OCI-LY1 (cell line): ENCODE measurements at regions not wholly inside any gene's neighbourhood (a gene's known extent, or its start where the extent isn't known, plus 50 kb on each side); places are given as distances from the start of the nearest gene placed in this dataset.

Experiments used
- H2AFZ ChIP-seq: fragments of 200-600 bp; sonication (generic), shearing (Covaris generic); 2 replicates; pipeline ENCODE4 v1.6.0; 2014; ENCODE audit warnings: antibody characterized with exemption, mild to moderate bottlenecking, low read length
- H3F3A ChIP-seq: fragments of 200-600 bp; sonication (generic), shearing (Covaris generic); 2 replicates; pipeline ENCODE4 v1.6.0; 2014; ENCODE audit warnings: mild to moderate bottlenecking, antibody characterized with exemption, low read length, moderate library complexity; ENCODE audit not compliant: insufficient read depth
- H3K27ac ChIP-seq: fragments of 200-600 bp; sonication (generic); 2 replicates; pipeline ENCODE4 v1.5.1; 2014; ENCODE audit warnings: low read length, mixed run types, mild to moderate bottlenecking, low read depth; ENCODE audit not compliant: poor library complexity, severe bottlenecking
- H3K27me3 ChIP-seq: fragments of 200-600 bp; sonication (generic); 2 replicates; pipeline ENCODE4 v1.6.0; 2014; ENCODE audit warnings: antibody characterized with exemption, mild to moderate bottlenecking, low read length, moderate library complexity; ENCODE audit not compliant: insufficient read depth
- H3K36me3 ChIP-seq: fragments of 200-600 bp; sonication (generic); 2 replicates; pipeline ENCODE4 v1.6.1; 2014; ENCODE audit warnings: mild to moderate bottlenecking, antibody characterized with exemption, low read length, moderate library complexity, mixed read lengths; ENCODE audit not compliant: insufficient read depth
- H3K4me1 ChIP-seq: fragments of 200-600 bp; sonication (generic); 2 replicates; pipeline ENCODE4 v1.5.1; 2014; ENCODE audit warnings: mild to moderate bottlenecking, low read length, moderate library complexity; ENCODE audit not compliant: insufficient read depth, severe bottlenecking
- H3K4me2 ChIP-seq: fragments of 200-600 bp; sonication (generic), shearing (Covaris generic); 2 replicates; pipeline ENCODE4 v1.6.1; 2014; ENCODE audit warnings: low read length
- H3K4me3 ChIP-seq: fragments of 200-600 bp; sonication (generic); 2 replicates; pipeline ENCODE4 v1.5.1; 2014; ENCODE audit warnings: low read length, low read depth, mild to moderate bottlenecking, mixed read lengths; ENCODE audit not compliant: poor library complexity, severe bottlenecking
- H3K79me2 ChIP-seq: fragments of 200-600 bp; shearing (Covaris generic); 2 replicates; pipeline ENCODE4 v1.6.1; 2016; ENCODE audit warnings: mixed run types, low read length, mixed read lengths; ENCODE audit not compliant: insufficient read depth
- H3K9ac ChIP-seq: fragments of 200-600 bp; sonication (generic), shearing (Covaris generic); 2 replicates; pipeline ENCODE4 v1.6.1; 2014; ENCODE audit warnings: mild to moderate bottlenecking, low read length, mixed read lengths
- H3K9me2 ChIP-seq: fragments of 200-600 bp; sonication (generic), shearing (Covaris generic); 2 replicates; pipeline ENCODE4 v1.6.1; 2014; ENCODE audit warnings: low read depth, mild to moderate bottlenecking, low read length, mixed read lengths
- H3K9me3 ChIP-seq: fragments of 200-600 bp; shearing (Covaris generic); 2 replicates; pipeline ENCODE4 v1.6.1; 2014; ENCODE audit warnings: low read length, mixed read lengths
- H4K20me1 ChIP-seq: fragments of 200-600 bp; sonication (generic), shearing (Covaris generic); 2 replicates; pipeline ENCODE4 v1.6.0; 2016; ENCODE audit warnings: mild to moderate bottlenecking, low read length; ENCODE audit not compliant: insufficient read depth
- EZH2 ChIP-seq: fragments of 200-600 bp; sonication (generic), shearing (Covaris generic); IDR thresholded peaks from 2 replicates; pipeline ENCODE4 v1.8.0; 2017; ENCODE audit warnings: borderline replicate concordance, mixed run types, mild to moderate bottlenecking, antibody characterized with exemption, low read length, moderate library complexity, mixed read lengths
- TF ChIP-seq, protein P1 (sequence below): fragments of 200-600 bp; sonication (generic), shearing (Covaris generic); IDR thresholded peaks from 2 replicates; pipeline ENCODE4 v1.5.1; 2017; ENCODE audit warnings: mild to moderate bottlenecking, antibody characterized with exemption, low read length, moderate library complexity, mixed read lengths

DNA sequence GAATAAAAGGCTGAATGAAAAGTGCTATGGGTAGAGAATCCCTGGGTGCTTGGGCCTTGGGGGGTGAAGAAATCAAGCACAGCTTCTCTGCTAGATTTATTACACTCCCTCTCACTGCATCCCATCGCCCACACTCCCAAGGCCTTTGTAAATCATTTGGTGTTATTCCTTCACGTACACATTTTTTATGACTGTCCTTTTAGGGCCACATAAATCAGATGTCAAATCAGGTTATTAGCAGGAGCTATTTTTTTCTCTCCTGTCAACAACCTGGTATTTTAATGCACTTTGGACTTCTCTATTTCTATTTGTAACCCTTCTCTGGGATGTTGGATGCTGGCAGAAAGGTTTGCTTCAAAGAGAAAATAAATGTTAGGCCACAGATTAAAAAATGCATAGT lies 408.8 kb downstream of the INSC start:
- H3K9me3 ChIP-seq, result 0 out of 2 replicates have a peak, but pooled peaks cover 4% of the 10 kb centered on the region
- no peak overlapping the region for H3K4me3 ChIP-seq
- H2AFZ ChIP-seq, result no peak overlapping the region
- H3K4me1 ChIP-seq, result no peaks in the 10 kb centered on the region
- H3K9me2 ChIP-seq, result no peaks in the 10 kb centered on the region
- H3K27me3 ChIP-seq, result no peaks in the 10 kb centered on the region
- H3K27ac ChIP-seq, result no peak overlapping the region
- H3K9ac ChIP-seq, result no peak overlapping the region
- H3K4me2 ChIP-seq, result no peak overlapping the region
- no peaks in the 10 kb centered on the region for H4K20me1 ChIP-seq
- H3F3A ChIP-seq, result no peaks in the 10 kb centered on the region
- no peaks in the 10 kb centered on the region for H3K79me2 ChIP-seq
- TF ChIP-seq, protein P1, sequence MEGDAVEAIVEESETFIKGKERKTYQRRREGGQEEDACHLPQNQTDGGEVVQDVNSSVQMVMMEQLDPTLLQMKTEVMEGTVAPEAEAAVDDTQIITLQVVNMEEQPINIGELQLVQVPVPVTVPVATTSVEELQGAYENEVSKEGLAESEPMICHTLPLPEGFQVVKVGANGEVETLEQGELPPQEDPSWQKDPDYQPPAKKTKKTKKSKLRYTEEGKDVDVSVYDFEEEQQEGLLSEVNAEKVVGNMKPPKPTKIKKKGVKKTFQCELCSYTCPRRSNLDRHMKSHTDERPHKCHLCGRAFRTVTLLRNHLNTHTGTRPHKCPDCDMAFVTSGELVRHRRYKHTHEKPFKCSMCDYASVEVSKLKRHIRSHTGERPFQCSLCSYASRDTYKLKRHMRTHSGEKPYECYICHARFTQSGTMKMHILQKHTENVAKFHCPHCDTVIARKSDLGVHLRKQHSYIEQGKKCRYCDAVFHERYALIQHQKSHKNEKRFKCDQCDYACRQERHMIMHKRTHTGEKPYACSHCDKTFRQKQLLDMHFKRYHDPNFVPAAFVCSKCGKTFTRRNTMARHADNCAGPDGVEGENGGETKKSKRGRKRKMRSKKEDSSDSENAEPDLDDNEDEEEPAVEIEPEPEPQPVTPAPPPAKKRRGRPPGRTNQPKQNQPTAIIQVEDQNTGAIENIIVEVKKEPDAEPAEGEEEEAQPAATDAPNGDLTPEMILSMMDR, result no peak
- no peak for TF ChIP-seq EZH2
- no peaks in the 10 kb centered on the region for H3K36me3 ChIP-seq

DNA sequence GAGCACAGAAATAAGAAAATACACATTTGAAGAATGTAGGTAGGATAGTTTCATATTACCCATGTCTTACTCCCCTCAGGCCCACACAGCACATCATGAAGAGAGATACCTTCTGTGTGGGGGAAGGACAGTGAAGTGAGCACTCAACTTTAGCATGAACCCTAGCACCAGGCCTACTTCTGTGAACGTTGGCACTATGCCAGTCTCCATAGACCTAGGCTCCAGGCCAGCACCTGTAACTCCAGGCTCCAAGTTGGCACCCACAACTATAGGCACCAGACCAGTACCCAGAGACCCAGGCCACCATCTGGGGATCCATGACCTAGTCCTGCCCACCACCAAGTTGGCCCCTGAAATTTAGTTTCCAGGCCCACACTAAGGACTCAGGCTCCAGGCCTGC lies 410.9 kb downstream of the INSC start:
- H3K27me3 ChIP-seq, result no peaks in the 10 kb centered on the region
- no peak overlapping the region for H3K27ac ChIP-seq
- no peaks in the 10 kb centered on the region for H4K20me1 ChIP-seq
- no peak overlapping the region for H3K4me3 ChIP-seq
- H3F3A ChIP-seq, result no peaks in the 10 kb centered on the region
- no peaks in the 10 kb centered on the region for H3K9me2 ChIP-seq
- 0 out of 2 replicates have a peak, but pooled peaks cover 4% of the 10 kb centered on the region for H3K9me3 ChIP-seq
- H3K79me2 ChIP-seq, result no peaks in the 10 kb centered on the region
- H3K36me3 ChIP-seq, result no peaks in the 10 kb centered on the region
- H3K4me2 ChIP-seq, result no peak overlapping the region
- H3K4me1 ChIP-seq, result no peaks in the 10 kb centered on the region
- no peak for TF ChIP-seq EZH2
- TF ChIP-seq, protein P1, result no peak
- H2AFZ ChIP-seq, result no peak overlapping the region
- no peak overlapping the region for H3K9ac ChIP-seq

DNA sequence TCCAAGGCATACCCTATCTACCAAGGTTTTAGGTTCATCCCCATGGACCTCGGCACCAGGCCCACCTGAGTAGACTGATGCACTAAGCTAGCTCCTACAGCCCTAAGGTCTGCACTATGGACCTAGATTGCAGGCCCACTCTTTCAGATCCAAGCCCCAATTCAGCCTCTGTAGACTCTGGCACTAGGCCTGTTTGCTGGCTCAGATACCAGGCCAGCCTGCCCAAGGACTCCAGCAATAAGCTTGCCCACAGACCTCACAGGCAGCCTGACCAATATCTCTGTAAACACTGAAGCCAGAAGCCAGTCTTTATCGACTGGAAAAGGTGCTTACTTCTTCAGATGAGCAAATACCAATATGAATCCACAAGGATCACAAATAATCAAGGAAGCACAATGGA lies 411.3 kb downstream of the INSC start:
- Histone ChIP-seq H3K9me2 (no peaks in the 10 kb centered on the region), H3K9me3 (0 out of 2 replicates have a peak, but pooled peaks cover 4% of the 10 kb centered on the region), H3K4me1 (no peaks in the 10 kb centered on the region), H3K4me3 (no peak overlapping the region), H3K27ac (no peak overlapping the region), H3K4me2 (no peak overlapping the region), H3F3A (no peaks in the 10 kb centered on the region), H3K36me3 (no peaks in the 10 kb centered on the region), H2AFZ (no peak overlapping the region), H4K20me1 (no peaks in the 10 kb centered on the region), H3K27me3 (no peaks in the 10 kb centered on the region), H3K9ac (no peak overlapping the region), H3K79me2 (no peaks in the 10 kb centered on the region)
- no peak for TF ChIP-seq EZH2
- TF ChIP-seq, protein P1, result no peak
